HFF-Myc (cell line): ENCODE measurements at regions not wholly inside any gene's neighbourhood (a gene's known extent, or its start where the extent isn't known, plus 50 kb on each side); places are given as distances from the start of the nearest gene placed in this dataset.

Experiments
- DNase-seq: peaks from one replicate; pipeline ENCODE4 v3.0.0-alpha.2; 2011; ENCODE audit warnings: low read depth; ENCODE audit errors: extremely low read depth
- H3K4me3 ChIP-seq: replicated peaks from 2 replicates; pipeline ENCODE4 v1.5.1; 2011; ENCODE audit warnings: low read depth, mild to moderate bottlenecking, control low read depth, low read length
- CTCF ChIP-seq: IDR thresholded peaks from 2 replicates; pipeline ENCODE4 v1.5.1; 2012; ENCODE audit warnings: mild to moderate bottlenecking, low read depth, low read length, control low read depth; ENCODE audit errors: missing control alignments

GRCh38 chr18:37676276-37676675 lies 110.7 kb upstream of the CELF4 start:
- no peak overlapping the region for H3K4me3 ChIP-seq
- TF ChIP-seq CTCF: no peak
- no peak for DNase-seq

DNA sequence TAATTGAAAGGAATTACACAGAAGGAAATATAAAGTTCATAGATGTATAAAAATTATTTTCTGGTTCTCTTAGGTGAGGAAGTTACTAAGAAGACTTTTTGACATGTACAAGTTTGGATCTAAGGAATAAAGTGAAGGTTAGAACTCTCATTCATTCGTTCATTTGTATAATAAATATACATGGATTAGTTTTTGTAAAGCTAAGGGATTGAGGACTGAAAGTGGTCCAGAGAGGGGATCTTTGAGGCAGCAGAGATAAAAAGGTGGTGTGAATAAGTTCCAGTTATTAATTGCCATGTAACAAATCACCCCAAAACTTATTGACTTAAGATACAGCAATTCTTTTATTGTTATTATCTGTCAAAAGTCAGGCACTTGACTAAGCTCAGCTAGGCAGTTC lies 110.1 kb upstream of the CELF4 start:
- no peak for DNase-seq
- TF ChIP-seq CTCF: no peak
- no peak overlapping the region for H3K4me3 ChIP-seq

DNA sequence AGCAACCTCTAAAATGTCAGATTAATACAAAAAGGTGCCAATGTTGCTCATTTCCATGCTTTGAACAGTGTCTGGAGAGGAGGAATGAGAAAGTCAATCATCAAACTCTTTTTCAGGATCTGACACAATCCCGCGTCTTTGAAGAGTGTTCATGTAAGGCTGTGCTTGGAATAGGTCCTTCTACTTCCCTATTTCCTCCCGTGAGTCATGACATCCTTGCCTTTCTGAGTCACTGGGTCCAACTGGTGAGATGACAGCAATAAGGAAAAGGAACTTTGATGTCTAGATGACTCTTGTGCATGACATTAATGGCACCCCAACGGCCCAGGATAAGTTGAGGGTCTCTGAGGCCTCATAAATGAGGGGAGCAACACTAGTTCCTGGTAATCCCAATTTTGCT lies 109.0 kb upstream of the CELF4 start:
- H3K4me3 ChIP-seq: no peak overlapping the region
- no peak for TF ChIP-seq CTCF
- no peak for DNase-seq

DNA sequence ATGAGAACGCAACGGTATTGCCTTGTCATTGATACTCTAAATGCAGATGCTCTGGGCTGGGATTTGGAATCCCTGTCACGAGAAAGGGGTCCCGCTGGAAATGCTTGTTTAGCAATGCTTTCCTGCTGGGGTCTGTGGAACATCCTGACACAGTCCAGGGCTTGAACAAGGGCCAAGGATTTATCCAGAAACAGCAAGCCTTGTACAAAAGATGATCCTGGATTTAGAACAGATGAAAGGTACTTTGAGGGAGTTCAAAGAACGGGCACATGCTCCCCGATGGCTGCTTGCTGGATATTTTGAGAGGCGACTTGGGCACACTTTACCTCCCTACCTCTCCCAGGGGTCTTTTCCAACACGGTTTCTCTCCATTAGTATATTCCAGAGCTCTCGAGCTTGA lies 108.1 kb upstream of the CELF4 start:
- no peak for DNase-seq
- no peak for TF ChIP-seq CTCF
- no peak overlapping the region for H3K4me3 ChIP-seq

DNA sequence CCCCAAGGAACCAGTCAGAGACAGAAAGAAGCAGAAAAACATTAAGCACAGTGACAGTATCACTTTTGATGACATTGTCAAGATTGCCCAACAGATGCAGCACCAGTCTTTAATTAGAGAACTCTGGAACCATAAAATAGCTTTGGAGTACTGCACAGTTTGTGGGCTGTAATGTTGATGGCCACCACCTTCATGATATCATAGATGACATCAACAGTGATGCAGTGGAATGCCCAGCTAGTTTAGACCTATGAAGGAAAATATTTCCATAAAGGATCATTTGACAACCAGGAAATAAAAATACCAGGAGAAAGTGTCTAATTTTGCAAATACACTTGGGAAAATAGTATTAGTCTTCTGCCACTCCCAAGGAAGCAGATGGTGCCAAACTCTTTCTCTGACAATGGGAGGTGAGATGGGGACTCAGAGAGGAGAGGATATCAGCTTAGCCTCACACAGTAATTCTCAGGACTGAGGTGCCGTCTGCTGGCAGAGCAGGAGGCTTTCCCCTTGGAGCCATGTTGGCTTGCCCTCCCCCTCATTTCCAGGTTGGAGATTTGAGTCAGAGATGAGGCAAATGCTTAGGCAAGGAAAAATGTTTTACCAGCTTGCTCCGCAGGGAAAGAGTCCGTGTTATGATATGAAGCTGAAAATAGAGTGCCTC lies 107.5 kb upstream of the CELF4 start:
- no peak for TF ChIP-seq CTCF
- H3K4me3 ChIP-seq: no peak overlapping the region
- no peak for DNase-seq

DNA sequence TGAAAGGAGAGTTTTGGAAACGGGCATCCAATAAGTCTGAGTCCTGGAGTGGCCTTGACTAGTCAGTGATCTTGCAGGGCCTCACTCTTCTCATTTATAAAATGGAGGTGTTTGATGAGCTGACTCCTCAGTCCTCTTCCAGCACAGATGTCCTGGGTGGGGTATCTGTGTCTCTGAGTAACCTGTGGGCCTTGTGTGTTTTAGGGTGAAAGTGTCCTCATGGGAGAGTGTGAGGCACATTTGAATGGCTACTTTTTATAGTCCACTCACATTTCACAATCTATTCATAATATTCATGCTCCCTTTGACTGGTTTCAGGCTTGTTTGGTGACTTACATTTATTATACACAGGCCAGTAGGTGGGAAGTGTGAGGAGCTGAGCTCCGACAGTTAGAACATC lies 106.4 kb upstream of the CELF4 start:
- DNase-seq: no peak
- H3K4me3 ChIP-seq: no peak overlapping the region
- TF ChIP-seq CTCF: no peak

DNA sequence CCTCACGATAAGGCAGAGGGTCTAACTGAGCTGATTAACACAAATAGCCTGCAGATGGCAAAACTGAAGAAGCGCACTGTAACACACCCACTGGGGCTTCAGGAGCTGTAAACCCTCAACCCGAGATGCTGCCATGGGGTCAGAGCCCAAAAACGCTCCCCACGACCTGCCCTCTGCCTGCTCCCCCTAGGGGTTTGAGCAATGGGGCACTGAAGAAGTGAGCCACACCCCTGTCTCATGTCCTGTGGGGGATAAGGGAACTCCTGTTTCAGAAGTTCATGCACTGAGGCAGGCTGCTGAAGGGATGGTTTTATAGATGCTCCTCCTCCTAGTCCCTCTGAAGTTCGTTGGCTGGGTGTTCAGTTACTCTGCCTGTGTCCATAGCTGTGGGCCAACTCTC lies 105.9 kb upstream of the CELF4 start:
- no peak for TF ChIP-seq CTCF
- DNase-seq: no peak
- H3K4me3 ChIP-seq: no peak overlapping the region
